ENCODE measurements at regions not wholly inside any gene's neighbourhood (a gene's known extent, or its start where the extent isn't known, plus 50 kb on each side); places are given as distances from the start of the nearest gene placed in this dataset.

DNA sequence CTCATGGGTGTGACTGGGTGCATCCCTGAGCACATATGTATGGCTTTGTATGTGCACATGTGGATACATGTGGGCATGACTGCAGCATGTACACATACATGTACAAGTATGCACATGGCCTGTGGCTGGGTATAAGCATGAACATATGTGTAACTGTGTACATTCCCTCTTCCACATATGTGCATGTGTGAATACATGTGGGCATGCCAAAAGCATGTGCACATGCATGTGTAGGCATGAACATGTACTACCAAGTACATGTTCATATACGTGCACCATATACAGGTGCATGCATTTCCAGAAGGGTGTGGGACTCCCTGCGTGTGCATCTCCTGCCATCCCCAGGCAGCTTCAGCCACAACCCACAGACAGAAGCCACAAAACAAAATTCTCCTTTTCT, 208.2 kb downstream of the MN1 start:
- Histone ChIP-seq H3K4me1 (ENCODE audit: insufficient read depth, low read length) (no peaks in the 10 kb centered on the region), H4K20me1 (ENCODE audit: insufficient read depth, low read length) (no peaks in the 10 kb centered on the region), H3K27ac (ENCODE audit: low read depth, low read length) (no peak overlapping the region), H3K27me3 (ENCODE audit: insufficient read depth, low read length) (no peaks in the 10 kb centered on the region), H3K9ac (ENCODE audit: low read length) (no peak overlapping the region), H3K4me3 (ENCODE audit: insufficient read depth, low read depth, low read length) (no peak overlapping the region), H2AFZ (ENCODE audit: low read depth, low read length) (no peak overlapping the region), H3K79me2 (ENCODE audit: insufficient read depth, low read length) (no peaks in the 10 kb centered on the region), H3K9me3 (ENCODE audit: insufficient read depth, low read depth, low read length) (no peaks in the 10 kb centered on the region), H3K4me2 (ENCODE audit: low read length) (no peak overlapping the region), H3K36me3 (ENCODE audit: insufficient read depth, low read length) (no peaks in the 10 kb centered on the region)
- Mint-ChIP-seq H3K4me3 (ENCODE audit: unreplicated experiment) (no peak overlapping the region), H3K27me3 (ENCODE audit: low read depth, unreplicated experiment) (peaks cover 11% of the 10 kb centered on the region), H3K36me3 (ENCODE audit: low read depth, unreplicated experiment) (no peaks in the 10 kb centered on the region), H3K9me3 (ENCODE audit: unreplicated experiment) (peaks cover 10% of the 10 kb centered on the region), H3K4me1 (ENCODE audit: low read depth, unreplicated experiment) (no peaks in the 10 kb centered on the region), H3K27ac (ENCODE audit: unreplicated experiment) (no peak overlapping the region)
- TF ChIP-seq, protein P1, sequence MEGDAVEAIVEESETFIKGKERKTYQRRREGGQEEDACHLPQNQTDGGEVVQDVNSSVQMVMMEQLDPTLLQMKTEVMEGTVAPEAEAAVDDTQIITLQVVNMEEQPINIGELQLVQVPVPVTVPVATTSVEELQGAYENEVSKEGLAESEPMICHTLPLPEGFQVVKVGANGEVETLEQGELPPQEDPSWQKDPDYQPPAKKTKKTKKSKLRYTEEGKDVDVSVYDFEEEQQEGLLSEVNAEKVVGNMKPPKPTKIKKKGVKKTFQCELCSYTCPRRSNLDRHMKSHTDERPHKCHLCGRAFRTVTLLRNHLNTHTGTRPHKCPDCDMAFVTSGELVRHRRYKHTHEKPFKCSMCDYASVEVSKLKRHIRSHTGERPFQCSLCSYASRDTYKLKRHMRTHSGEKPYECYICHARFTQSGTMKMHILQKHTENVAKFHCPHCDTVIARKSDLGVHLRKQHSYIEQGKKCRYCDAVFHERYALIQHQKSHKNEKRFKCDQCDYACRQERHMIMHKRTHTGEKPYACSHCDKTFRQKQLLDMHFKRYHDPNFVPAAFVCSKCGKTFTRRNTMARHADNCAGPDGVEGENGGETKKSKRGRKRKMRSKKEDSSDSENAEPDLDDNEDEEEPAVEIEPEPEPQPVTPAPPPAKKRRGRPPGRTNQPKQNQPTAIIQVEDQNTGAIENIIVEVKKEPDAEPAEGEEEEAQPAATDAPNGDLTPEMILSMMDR (IDR thresholded peaks at IDR 0.05; ENCODE audit: insufficient read depth, low read depth, low read length): no peak
- no peak for TF ChIP-seq EZH2 (IDR thresholded peaks at IDR 0.05; ENCODE audit: insufficient read depth, low read length)
- DNase-seq (ENCODE audit: low read depth) (no peak), FAIRE-seq (no peak)

DNA sequence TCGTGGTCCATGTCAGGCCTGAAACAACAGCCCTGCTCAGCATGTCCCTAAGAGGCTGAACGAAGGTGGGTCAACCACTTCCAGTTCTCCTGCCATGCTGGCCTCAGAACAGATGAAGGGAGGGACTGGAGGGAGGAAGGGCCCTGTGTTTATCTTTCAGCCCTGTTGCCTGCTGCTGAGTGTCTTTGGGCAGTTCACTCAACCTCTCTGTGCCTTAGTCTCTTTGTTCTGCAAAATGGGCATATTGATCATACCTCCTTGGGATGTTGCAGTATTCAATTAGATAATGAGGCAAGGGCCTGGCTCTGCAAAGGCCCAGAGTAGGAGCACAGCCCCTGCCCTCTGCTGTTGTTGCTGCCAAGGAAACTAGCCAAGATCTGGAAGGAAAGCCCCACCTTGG, 207.5 kb downstream of the MN1 start:
- no peak for TF ChIP-seq EZH2 (IDR thresholded peaks at IDR 0.05; ENCODE audit: insufficient read depth, low read length)
- TF ChIP-seq, protein P1 (IDR thresholded peaks at IDR 0.05; ENCODE audit: insufficient read depth, low read depth, low read length): no peak
- Mint-ChIP-seq H3K4me1 (ENCODE audit: low read depth, unreplicated experiment) (no peaks in the 10 kb centered on the region), H3K4me3 (ENCODE audit: unreplicated experiment) (no peak overlapping the region), H3K9me3 (ENCODE audit: unreplicated experiment) (peaks cover 7% of the 10 kb centered on the region), H3K27me3 (ENCODE audit: low read depth, unreplicated experiment) (peaks cover 10% of the 10 kb centered on the region), H3K27ac (ENCODE audit: unreplicated experiment) (no peak overlapping the region), H3K36me3 (ENCODE audit: low read depth, unreplicated experiment) (no peaks in the 10 kb centered on the region)
- DNase-seq (ENCODE audit: low read depth): no peak
- H3K27ac ChIP-seq (ENCODE audit: low read depth, low read length): no peak overlapping the region
- H2AFZ ChIP-seq (ENCODE audit: low read depth, low read length): no peak overlapping the region
- H3K79me2 ChIP-seq (ENCODE audit: insufficient read depth, low read length): no peaks in the 10 kb centered on the region
- H3K9ac ChIP-seq (ENCODE audit: low read length): no peak overlapping the region
- FAIRE-seq: no peak
- no peaks in the 10 kb centered on the region for H4K20me1 ChIP-seq (ENCODE audit: insufficient read depth, low read length)
- H3K4me1 ChIP-seq (ENCODE audit: insufficient read depth, low read length): no peaks in the 10 kb centered on the region
- H3K4me2 ChIP-seq (ENCODE audit: low read length): no peak overlapping the region
- H3K9me3 ChIP-seq (ENCODE audit: insufficient read depth, low read depth, low read length): no peaks in the 10 kb centered on the region
- H3K4me3 ChIP-seq (ENCODE audit: insufficient read depth, low read depth, low read length): no peak overlapping the region
- H3K27me3 ChIP-seq (ENCODE audit: insufficient read depth, low read length): no peaks in the 10 kb centered on the region
- no peaks in the 10 kb centered on the region for H3K36me3 ChIP-seq (ENCODE audit: insufficient read depth, low read length)

DNA sequence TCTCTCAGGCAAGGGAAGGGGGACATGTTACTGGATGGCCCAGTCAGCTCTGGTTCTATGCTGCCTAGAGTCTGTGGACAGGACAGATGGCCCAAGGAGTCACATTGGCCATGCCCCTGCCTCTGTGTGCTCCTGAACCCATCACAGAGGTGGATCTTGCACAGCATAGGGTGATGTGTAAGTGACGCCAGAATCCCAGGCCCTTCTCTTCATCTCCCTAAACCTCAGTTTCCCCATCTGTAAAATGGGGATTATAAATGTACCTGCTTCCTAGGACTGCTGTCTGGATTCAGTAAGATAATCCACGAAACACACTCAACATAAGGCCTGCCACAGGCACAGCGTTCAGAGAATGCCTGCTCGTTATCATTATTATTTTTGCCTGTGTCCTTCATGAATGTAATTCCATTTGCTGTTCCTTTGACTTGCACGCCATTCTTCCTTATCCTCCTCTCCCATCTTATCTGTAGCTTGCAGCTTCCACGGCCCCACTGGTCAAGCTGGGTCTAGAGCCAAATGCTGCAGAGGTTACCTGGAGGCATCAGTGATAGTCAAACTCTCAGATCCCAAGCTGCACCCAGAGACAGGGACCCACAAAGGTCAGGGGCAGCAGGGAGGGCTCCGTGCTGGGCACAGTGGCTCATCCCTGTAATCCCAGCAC, 207.0 kb downstream of the MN1 start:
- H3K4me1 Mint-ChIP-seq (ENCODE audit: low read depth, unreplicated experiment): no peaks in the 10 kb centered on the region
- H3K36me3 Mint-ChIP-seq (ENCODE audit: low read depth, unreplicated experiment): no peaks in the 10 kb centered on the region
- Histone ChIP-seq H3K27me3 (ENCODE audit: insufficient read depth, low read length) (no peaks in the 10 kb centered on the region), H3K9me3 (ENCODE audit: insufficient read depth, low read depth, low read length) (no peaks in the 10 kb centered on the region), H3K4me2 (ENCODE audit: low read length) (no peak overlapping the region), H3K27ac (ENCODE audit: low read depth, low read length) (no peak overlapping the region), H3K9ac (ENCODE audit: low read length) (no peak overlapping the region), H3K4me3 (ENCODE audit: insufficient read depth, low read depth, low read length) (no peak overlapping the region), H3K79me2 (ENCODE audit: insufficient read depth, low read length) (no peaks in the 10 kb centered on the region), H3K4me1 (ENCODE audit: insufficient read depth, low read length) (no peaks in the 10 kb centered on the region), H2AFZ (ENCODE audit: low read depth, low read length) (no peak overlapping the region), H4K20me1 (ENCODE audit: insufficient read depth, low read length) (no peaks in the 10 kb centered on the region), H3K36me3 (ENCODE audit: insufficient read depth, low read length) (no peaks in the 10 kb centered on the region)
- TF ChIP-seq, protein P1 (IDR thresholded peaks at IDR 0.05; ENCODE audit: insufficient read depth, low read depth, low read length): no peak
- TF ChIP-seq EZH2 (IDR thresholded peaks at IDR 0.05; ENCODE audit: insufficient read depth, low read length): no peak
- DNase-seq (ENCODE audit: low read depth): no peak
- no peak overlapping the region for H3K4me3 Mint-ChIP-seq (ENCODE audit: unreplicated experiment)
- H3K27me3 Mint-ChIP-seq (ENCODE audit: low read depth, unreplicated experiment): peaks cover 8% of the 10 kb centered on the region
- H3K9me3 Mint-ChIP-seq (ENCODE audit: unreplicated experiment): peaks cover 6% of the 10 kb centered on the region
- H3K27ac Mint-ChIP-seq (ENCODE audit: unreplicated experiment): no peak overlapping the region
- no peak for FAIRE-seq

Measured in astrocyte (in vitro differentiated cells and primary cell).